ENCODE measurements at regions not wholly inside any gene's neighbourhood (a gene's known extent, or its start where the extent isn't known, plus 50 kb on each side); places are given as distances from the start of the nearest gene placed in this dataset.

- intact Hi-C loops (cut with DNase I) = no loop called here
- Histone ChIP-seq H3K27ac (no peak overlapping the region), H3K27me3 (no peaks in the 10 kb centered on the region), H3K9me3 (no peaks in the 10 kb centered on the region), H3K4me1 (no peaks in the 10 kb centered on the region), H3K4me3 (no peak overlapping the region), H3K36me3 (no peaks in the 10 kb centered on the region)
- ATAC-seq = no peak
- no peak for DNase-seq
- 56% methylated on average over 2 of the region's 2 CpGs for WGBS (ENCODE audit: insufficient coverage, low coverage, low lambda C conversion rate, missing lambda C conversion rate)
- no peak for TF ChIP-seq POLR2A (IDR thresholded peaks at IDR 0.05)
- TF ChIP-seq CTCF (IDR thresholded peaks at IDR 0.05) = no peak
Observed at GRCh38 chr15:98536976-98537375, 111.4 kb upstream of the IGF1R start.

GRCh38 chr15:98537516-98538060, 110.8 kb upstream of the IGF1R start:
- no peaks in the 10 kb centered on the region for H3K9me3 ChIP-seq
- intact Hi-C loops (cut with DNase I) = no loop called here
- no peak overlapping the region for H3K27ac ChIP-seq
- no peak for DNase-seq
- no peaks in the 10 kb centered on the region for H3K36me3 ChIP-seq
- WGBS (ENCODE audit: insufficient coverage, low coverage, low lambda C conversion rate, missing lambda C conversion rate) = 41% methylated on average over 8 of the region's 8 CpGs
- no peaks in the 10 kb centered on the region for H3K27me3 ChIP-seq
- ATAC-seq = no peak
- H3K4me1 ChIP-seq = no peaks in the 10 kb centered on the region
- no peak overlapping the region for H3K4me3 ChIP-seq
- TF ChIP-seq CTCF (IDR thresholded peaks at IDR 0.05) = no peak
- no peak for TF ChIP-seq POLR2A (IDR thresholded peaks at IDR 0.05)

GRCh38 chr15:98541519-98541918, 106.8 kb upstream of the IGF1R start:
- Histone ChIP-seq H3K27ac (no peak overlapping the region), H3K4me3 (no peak overlapping the region), H3K9me3 (no peaks in the 10 kb centered on the region), H3K4me1 (no peaks in the 10 kb centered on the region), H3K27me3 (no peaks in the 10 kb centered on the region), H3K36me3 (no peaks in the 10 kb centered on the region)
- ATAC-seq = no peak
- intact Hi-C loops (cut with DNase I) = no loop called here
- TF ChIP-seq CTCF (IDR thresholded peaks at IDR 0.05) (no peak), POLR2A (IDR thresholded peaks at IDR 0.05) (no peak)
- DNase-seq = no peak
- 65% methylated on average over 13 of the region's 14 CpGs for WGBS (ENCODE audit: insufficient coverage, low coverage, low lambda C conversion rate, missing lambda C conversion rate)

- ATAC-seq = no peak
Observed at GRCh38 chr15:98543237-98543636, 105.1 kb upstream of the IGF1R start.

More at GRCh38 chr15:98543237-98543636, 105.1 kb upstream of the IGF1R start:
- 79% methylated on average over 1 of the region's 1 CpG for WGBS (ENCODE audit: insufficient coverage, low coverage, low lambda C conversion rate, missing lambda C conversion rate)
- Histone ChIP-seq H3K4me1 (peaks cover 0 to 4% (median 0%) of the 10 kb centered on the region in 4 donors), H3K36me3 (no peaks in the 10 kb centered on the region), H3K4me3 (no peak overlapping the region), H3K9me3 (no peaks in the 10 kb centered on the region), H3K27ac (no peak overlapping the region), H3K27me3 (peaks cover 0 to 4% of the 10 kb centered on the region in 2 donors)
- no peak for TF ChIP-seq POLR2A (IDR thresholded peaks at IDR 0.05)
- no peak for TF ChIP-seq CTCF (IDR thresholded peaks at IDR 0.05)
- DNase-seq = no peak
- intact Hi-C loops (cut with DNase I) = no loop called here
